ENCODE measurements at regions not wholly inside any gene's neighbourhood (a gene's known extent, or its start where the extent isn't known, plus 50 kb on each side); places are given as distances from the start of the nearest gene placed in this dataset.

DNA sequence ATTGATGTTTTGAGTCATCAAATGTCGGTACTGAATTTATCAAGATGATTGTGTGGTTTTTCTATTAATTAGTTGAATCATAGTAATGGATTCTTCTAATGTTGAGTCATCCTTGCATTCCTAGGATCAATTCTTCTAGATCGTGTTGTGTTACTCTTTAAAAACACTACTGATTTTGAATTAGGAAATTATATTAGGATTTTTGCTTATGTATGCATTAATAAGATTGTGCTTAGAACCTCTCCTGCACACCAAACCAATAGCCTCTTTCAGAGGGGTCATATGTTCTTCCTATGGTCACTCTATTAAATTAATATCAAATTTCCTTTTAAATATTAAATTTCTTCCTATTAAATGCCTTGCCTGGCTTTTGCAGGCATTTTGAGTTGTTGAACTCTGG is 151.7 kb upstream of the TOPAZ1 start:
- Histone ChIP-seq H3K9me3 (ENCODE audit: control insufficient read depth, insufficient read depth, low read depth, low read length) (no peaks in the 10 kb centered on the region), H3K9ac (ENCODE audit: insufficient read depth, low read length) (no peak overlapping the region), H4K20me1 (ENCODE audit: control insufficient read depth, extremely low read depth, insufficient read depth, low read length) (no peaks in the 10 kb centered on the region), H3K4me1 (ENCODE audit: control insufficient read depth, extremely low read depth, insufficient read depth, low read length) (no peaks in the 10 kb centered on the region), H3K4me3 (replicated peaks in 1 of 4; ENCODE audit: control extremely low read depth in 1 of 4, insufficient read depth in 1 of 4, low read depth in 3 of 4, low read length in 4 of 4) (no peak overlapping the region), H2AFZ (ENCODE audit: low read length) (no peak overlapping the region), H3K79me2 (ENCODE audit: control insufficient read depth, insufficient read depth, low read length) (no peaks in the 10 kb centered on the region), H3K36me3 (ENCODE audit: control insufficient read depth, insufficient read depth, low read length) (no peaks in the 10 kb centered on the region), H3K4me2 (ENCODE audit: extremely low read depth, insufficient read depth, low read length) (no peak overlapping the region), H3K27ac (ENCODE audit: insufficient read depth, low read length) (no peak overlapping the region), H3K27me3 (ENCODE audit: control insufficient read depth, insufficient read depth, low read length) (no peaks in the 10 kb centered on the region)
- no peak for DNase-seq (ENCODE audit: low read depth in 2 of 2)
- TF ChIP-seq, protein P1, sequence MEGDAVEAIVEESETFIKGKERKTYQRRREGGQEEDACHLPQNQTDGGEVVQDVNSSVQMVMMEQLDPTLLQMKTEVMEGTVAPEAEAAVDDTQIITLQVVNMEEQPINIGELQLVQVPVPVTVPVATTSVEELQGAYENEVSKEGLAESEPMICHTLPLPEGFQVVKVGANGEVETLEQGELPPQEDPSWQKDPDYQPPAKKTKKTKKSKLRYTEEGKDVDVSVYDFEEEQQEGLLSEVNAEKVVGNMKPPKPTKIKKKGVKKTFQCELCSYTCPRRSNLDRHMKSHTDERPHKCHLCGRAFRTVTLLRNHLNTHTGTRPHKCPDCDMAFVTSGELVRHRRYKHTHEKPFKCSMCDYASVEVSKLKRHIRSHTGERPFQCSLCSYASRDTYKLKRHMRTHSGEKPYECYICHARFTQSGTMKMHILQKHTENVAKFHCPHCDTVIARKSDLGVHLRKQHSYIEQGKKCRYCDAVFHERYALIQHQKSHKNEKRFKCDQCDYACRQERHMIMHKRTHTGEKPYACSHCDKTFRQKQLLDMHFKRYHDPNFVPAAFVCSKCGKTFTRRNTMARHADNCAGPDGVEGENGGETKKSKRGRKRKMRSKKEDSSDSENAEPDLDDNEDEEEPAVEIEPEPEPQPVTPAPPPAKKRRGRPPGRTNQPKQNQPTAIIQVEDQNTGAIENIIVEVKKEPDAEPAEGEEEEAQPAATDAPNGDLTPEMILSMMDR (conservative IDR thresholded peaks at IDR 0.05 in 1 of 2, IDR thresholded peaks at IDR 0.05 in 1 of 2; ENCODE audit: low read depth in 1 of 2, low read length in 2 of 2), result no peak

DNA sequence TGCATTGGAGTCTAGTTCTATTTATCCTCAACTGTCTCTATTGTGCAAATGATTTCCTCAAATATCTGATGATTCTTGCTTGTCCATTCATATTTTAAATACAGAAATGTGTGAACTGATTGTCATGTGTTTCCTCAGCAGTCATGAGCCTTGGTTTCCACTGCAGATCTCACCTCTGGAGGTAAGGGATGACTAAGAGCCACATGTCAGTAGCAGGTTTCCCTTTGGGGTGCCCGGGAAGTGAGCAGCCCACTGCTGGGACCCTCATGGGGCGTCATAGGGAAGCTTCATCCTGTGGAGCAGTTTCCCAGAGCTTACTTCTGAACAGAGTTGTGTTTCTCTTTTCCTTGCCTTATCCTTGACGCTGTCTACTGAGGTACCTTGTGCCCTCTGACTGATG is 149.2 kb upstream of the TOPAZ1 start:
- H3K9me3 ChIP-seq (ENCODE audit: control insufficient read depth, insufficient read depth, low read depth, low read length), result no peaks in the 10 kb centered on the region
- H3K9ac ChIP-seq (ENCODE audit: insufficient read depth, low read length), result no peak overlapping the region
- H3K4me1 ChIP-seq (ENCODE audit: control insufficient read depth, extremely low read depth, insufficient read depth, low read length), result no peaks in the 10 kb centered on the region
- H3K27ac ChIP-seq (ENCODE audit: insufficient read depth, low read length), result no peak overlapping the region
- H3K27me3 ChIP-seq (ENCODE audit: control insufficient read depth, insufficient read depth, low read length), result no peaks in the 10 kb centered on the region
- H3K79me2 ChIP-seq (ENCODE audit: control insufficient read depth, insufficient read depth, low read length), result no peaks in the 10 kb centered on the region
- no peak overlapping the region for H3K4me3 ChIP-seq (replicated peaks in 1 of 4; ENCODE audit: control extremely low read depth in 1 of 4, insufficient read depth in 1 of 4, low read depth in 3 of 4, low read length in 4 of 4)
- H3K4me2 ChIP-seq (ENCODE audit: extremely low read depth, insufficient read depth, low read length), result no peak overlapping the region
- TF ChIP-seq, protein P1 (conservative IDR thresholded peaks at IDR 0.05 in 1 of 2, IDR thresholded peaks at IDR 0.05 in 1 of 2; ENCODE audit: low read depth in 1 of 2, low read length in 2 of 2), result no peak
- no peak for TF ChIP-seq EZH2 (IDR thresholded peaks at IDR 0.05; ENCODE audit: low read length, missing control alignments)
- H3K36me3 ChIP-seq (ENCODE audit: control insufficient read depth, insufficient read depth, low read length), result no peaks in the 10 kb centered on the region
- DNase-seq (ENCODE audit: low read depth in 2 of 2), result no peak
- no peaks in the 10 kb centered on the region for H4K20me1 ChIP-seq (ENCODE audit: control insufficient read depth, extremely low read depth, insufficient read depth, low read length)
- H2AFZ ChIP-seq (ENCODE audit: low read length), result no peak overlapping the region

DNA sequence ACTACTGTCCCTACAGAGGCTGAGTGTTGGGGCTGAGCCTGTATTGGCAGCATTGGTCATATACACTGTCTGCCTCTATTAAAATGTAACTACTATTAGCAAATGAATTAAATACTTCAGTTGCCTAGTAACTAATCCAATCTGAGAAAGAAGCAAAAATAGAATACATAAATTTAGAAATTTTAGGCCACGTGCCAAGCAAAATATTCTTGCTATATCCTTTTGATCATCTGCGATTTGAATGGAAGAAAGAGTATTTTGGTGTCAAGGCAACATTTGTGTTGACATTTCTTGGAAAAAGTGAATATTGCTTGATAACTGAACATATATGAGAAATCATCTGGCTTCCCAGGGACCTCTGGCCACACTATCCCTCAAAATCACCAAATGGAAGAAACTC is 148.2 kb upstream of the TOPAZ1 start:
- Histone ChIP-seq H3K9ac (ENCODE audit: insufficient read depth, low read length) (no peak overlapping the region), H3K4me3 (replicated peaks in 1 of 4; ENCODE audit: control extremely low read depth in 1 of 4, insufficient read depth in 1 of 4, low read depth in 3 of 4, low read length in 4 of 4) (no peak overlapping the region), H3K9me3 (ENCODE audit: control insufficient read depth, insufficient read depth, low read depth, low read length) (no peaks in the 10 kb centered on the region), H3K4me1 (ENCODE audit: control insufficient read depth, extremely low read depth, insufficient read depth, low read length) (no peaks in the 10 kb centered on the region), H3K27me3 (ENCODE audit: control insufficient read depth, insufficient read depth, low read length) (no peaks in the 10 kb centered on the region), H4K20me1 (ENCODE audit: control insufficient read depth, extremely low read depth, insufficient read depth, low read length) (no peaks in the 10 kb centered on the region), H3K79me2 (ENCODE audit: control insufficient read depth, insufficient read depth, low read length) (no peaks in the 10 kb centered on the region), H3K27ac (ENCODE audit: insufficient read depth, low read length) (no peak overlapping the region), H3K36me3 (ENCODE audit: control insufficient read depth, insufficient read depth, low read length) (no peaks in the 10 kb centered on the region), H3K4me2 (ENCODE audit: extremely low read depth, insufficient read depth, low read length) (no peak overlapping the region), H2AFZ (ENCODE audit: low read length) (no peak overlapping the region)
- peak in 1 of 2 donors; percentile 39 for DNase-seq (ENCODE audit: low read depth in 2 of 2)
- TF ChIP-seq EZH2 (IDR thresholded peaks at IDR 0.05; ENCODE audit: low read length, missing control alignments), result no peak
- TF ChIP-seq, protein P1 (conservative IDR thresholded peaks at IDR 0.05 in 1 of 2, IDR thresholded peaks at IDR 0.05 in 1 of 2; ENCODE audit: low read depth in 1 of 2, low read length in 2 of 2), result no peak

Data from fibroblast of lung (primary cell).